ENCODE measurements at regions not wholly inside any gene's neighbourhood (a gene's known extent, or its start where the extent isn't known, plus 50 kb on each side); places are given as distances from the start of the nearest gene placed in this dataset.

GRCh38 chr12:77601069-77601468 lies 229.6 kb upstream of the NAV3 start:
- TF ChIP-seq CTCF (IDR thresholded peaks at IDR 0.05; ENCODE audit: extremely low read depth, insufficient read depth, missing control alignments): no peak
- no peak for DNase-seq (ENCODE audit: low spot score)
- in situ Hi-C loops (cut with MboI; ENCODE audit: low pct_unique_long_range_greater_than_20kb, low sequenced_read_pairs, unreplicated experiment): no loop called here

- no peak for DNase-seq (ENCODE audit: low spot score)
- in situ Hi-C loops (cut with MboI; ENCODE audit: low pct_unique_long_range_greater_than_20kb, low sequenced_read_pairs, unreplicated experiment): no loop called here
- TF ChIP-seq CTCF (IDR thresholded peaks at IDR 0.05; ENCODE audit: extremely low read depth, insufficient read depth, missing control alignments): no peak
These were observed 230.2 kb upstream of the NAV3 start for GRCh38 chr12:77600468-77600843.

GRCh38 chr12:77599782-77600467 lies 230.8 kb upstream of the NAV3 start:
- no peak for TF ChIP-seq CTCF (IDR thresholded peaks at IDR 0.05; ENCODE audit: extremely low read depth, insufficient read depth, missing control alignments)
- in situ Hi-C loops (cut with MboI; ENCODE audit: low pct_unique_long_range_greater_than_20kb, low sequenced_read_pairs, unreplicated experiment): no loop called here
- no peak for DNase-seq (ENCODE audit: low spot score)

- in situ Hi-C loops (cut with MboI; ENCODE audit: low pct_unique_long_range_greater_than_20kb, low sequenced_read_pairs, unreplicated experiment): no loop called here
- DNase-seq (ENCODE audit: low spot score): no peak
- no peak for TF ChIP-seq CTCF (IDR thresholded peaks at IDR 0.05; ENCODE audit: extremely low read depth, insufficient read depth, missing control alignments)
These were observed 236.3 kb upstream of the NAV3 start for GRCh38 chr12:77594366-77594765.

GRCh38 chr12:77592836-77593235 lies 237.9 kb upstream of the NAV3 start:
- in situ Hi-C loops (cut with MboI; ENCODE audit: low pct_unique_long_range_greater_than_20kb, low sequenced_read_pairs, unreplicated experiment): no loop called here
- no peak for DNase-seq (ENCODE audit: low spot score)
- TF ChIP-seq CTCF (IDR thresholded peaks at IDR 0.05; ENCODE audit: extremely low read depth, insufficient read depth, missing control alignments): no peak

- no peak for DNase-seq (ENCODE audit: low spot score)
- TF ChIP-seq CTCF (IDR thresholded peaks at IDR 0.05; ENCODE audit: extremely low read depth, insufficient read depth, missing control alignments): no peak
- in situ Hi-C loops (cut with MboI; ENCODE audit: low pct_unique_long_range_greater_than_20kb, low sequenced_read_pairs, unreplicated experiment): no loop called here
These were observed 238.5 kb upstream of the NAV3 start for GRCh38 chr12:77591959-77592743.
